Breast epithelium (tissue), 4 donors: ENCODE measurements at regions not wholly inside any gene's neighbourhood (a gene's known extent, or its start where the extent isn't known, plus 50 kb on each side); places are given as distances from the start of the nearest gene placed in this dataset.

Experiments used
- DNase-seq, 2 donors: peaks; one replicate each; pipeline ENCODE4 v3.0.0-alpha.2; 2019; ENCODE audit warnings: low spot score in 2 of 2
- H3K27ac ChIP-seq, 2 donors: fragments of 200-600 bp; sonication (generic) in 1 of 2; one replicate each; pipeline ENCODE4 v1.5.1; 2016 to 2019; ENCODE audit warnings: mild to moderate bottlenecking in 1 of 2
- H3K27me3 ChIP-seq, 2 donors: fragments of 200-600 bp; sonication (generic) in 1 of 2; one replicate each; pipeline versions ENCODE4 v1.5.1 to v1.6.0; 2017 to 2019; ENCODE audit warnings: control low read depth in 1 of 2, mild to moderate bottlenecking in 1 of 2
- H3K36me3 ChIP-seq: fragments of 200-600 bp; one replicate; pipeline ENCODE4 v1.5.1; 2019
- H3K4me1 ChIP-seq, 2 donors: fragments of 200-600 bp; sonication (generic); one replicate each; pipeline ENCODE4 v1.5.1; 2016 to 2019; ENCODE audit warnings: control low read depth in 1 of 2
- H3K4me3 ChIP-seq, 3 donors: fragments of 200-600 bp; sonication (generic); 1 replicate in 2 of 3; 2 replicates in 1 of 3; pipeline ENCODE4 v1.5.1; 2016 to 2019; ENCODE audit warnings: mild to moderate bottlenecking in 3 of 3, moderate library complexity in 2 of 3
- H3K9me3 ChIP-seq, 2 donors: fragments of 200-600 bp; sonication (generic) in 1 of 2; one replicate each; pipeline ENCODE4 v1.5.1; 2016 to 2019; ENCODE audit warnings: control low read depth in 1 of 2
- POLR2A ChIP-seq: fragments of 450-650 bp; IDR thresholded peaks from one replicate; pipeline ENCODE4 v1.6.1; 2016; ENCODE audit warnings: antibody characterized with exemption, mild to moderate bottlenecking, moderate library complexity
- POLR2AphosphoS5 ChIP-seq, 3 donors: sonication (generic); formaldehyde crosslinking; IDR thresholded peaks; one replicate each; pipeline ENCODE4 v1.6.1; 2017; ENCODE audit warnings: antibody characterized with exemption in 3 of 3
- intact Hi-C: fragments of 100-400 bp; cut with DNase I; formaldehyde crosslinking; loops from one replicate; pipeline ENCODE4 v1.15.1; 2023; ENCODE audit warnings: low total_unique reads
- TF ChIP-seq, protein P1 (sequence below), 3 donors: fragments of 450-650 bp; IDR thresholded peaks; one replicate each; pipeline ENCODE4 v1.5.1; 2016 to 2017; ENCODE audit warnings: antibody characterized with exemption in 3 of 3, mild to moderate bottlenecking in 3 of 3, moderate library complexity in 3 of 3

DNA sequence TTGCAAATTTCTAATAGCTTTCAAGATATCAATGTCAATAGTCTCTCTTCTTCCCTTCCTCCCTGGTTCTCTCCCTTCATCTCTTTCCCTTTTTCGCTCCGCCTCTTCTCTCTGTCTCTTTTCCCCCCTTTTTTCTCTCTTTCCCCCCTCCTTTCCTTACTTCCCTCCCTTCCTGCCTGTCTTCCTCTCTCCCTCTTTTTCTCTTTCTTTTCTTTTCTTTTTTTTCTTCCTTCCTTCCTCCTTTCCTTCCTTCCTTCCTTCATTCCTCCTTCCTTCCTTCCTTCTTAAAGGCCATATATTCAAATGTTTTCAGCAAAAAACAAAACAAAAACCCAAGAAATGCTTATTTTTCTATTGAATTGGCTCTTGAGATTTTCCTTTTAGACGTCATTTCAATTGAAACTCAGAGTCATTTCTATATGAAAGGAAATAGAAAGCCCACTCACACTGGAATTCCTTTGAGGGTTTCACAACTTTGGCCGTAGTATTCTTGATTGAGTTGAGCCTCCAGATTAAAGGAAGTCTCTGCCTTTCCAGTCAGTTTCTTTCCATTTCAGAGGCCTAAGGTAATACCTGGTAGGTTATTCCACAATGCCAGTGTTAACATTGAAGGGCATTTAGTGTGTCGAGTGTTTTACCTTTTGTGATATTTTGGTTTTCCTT lies 551.5 kb downstream of the LMO4 start:
- no peaks in the 10 kb centered on the region for H3K27me3 ChIP-seq
- intact Hi-C loops, result no loop called here
- TF ChIP-seq, protein P1, sequence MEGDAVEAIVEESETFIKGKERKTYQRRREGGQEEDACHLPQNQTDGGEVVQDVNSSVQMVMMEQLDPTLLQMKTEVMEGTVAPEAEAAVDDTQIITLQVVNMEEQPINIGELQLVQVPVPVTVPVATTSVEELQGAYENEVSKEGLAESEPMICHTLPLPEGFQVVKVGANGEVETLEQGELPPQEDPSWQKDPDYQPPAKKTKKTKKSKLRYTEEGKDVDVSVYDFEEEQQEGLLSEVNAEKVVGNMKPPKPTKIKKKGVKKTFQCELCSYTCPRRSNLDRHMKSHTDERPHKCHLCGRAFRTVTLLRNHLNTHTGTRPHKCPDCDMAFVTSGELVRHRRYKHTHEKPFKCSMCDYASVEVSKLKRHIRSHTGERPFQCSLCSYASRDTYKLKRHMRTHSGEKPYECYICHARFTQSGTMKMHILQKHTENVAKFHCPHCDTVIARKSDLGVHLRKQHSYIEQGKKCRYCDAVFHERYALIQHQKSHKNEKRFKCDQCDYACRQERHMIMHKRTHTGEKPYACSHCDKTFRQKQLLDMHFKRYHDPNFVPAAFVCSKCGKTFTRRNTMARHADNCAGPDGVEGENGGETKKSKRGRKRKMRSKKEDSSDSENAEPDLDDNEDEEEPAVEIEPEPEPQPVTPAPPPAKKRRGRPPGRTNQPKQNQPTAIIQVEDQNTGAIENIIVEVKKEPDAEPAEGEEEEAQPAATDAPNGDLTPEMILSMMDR (IDR thresholded peaks at IDR 0.05), result no peak
- TF ChIP-seq POLR2AphosphoS5 (IDR thresholded peaks at IDR 0.05), result no peak
- TF ChIP-seq POLR2A, result no peak
- H3K4me1 ChIP-seq, result no peaks in the 10 kb centered on the region
- no peaks in the 10 kb centered on the region for H3K9me3 ChIP-seq
- no peak for DNase-seq
- no peak overlapping the region for H3K27ac ChIP-seq
- H3K4me3 ChIP-seq, result no peak overlapping the region
- no peaks in the 10 kb centered on the region for H3K36me3 ChIP-seq

DNA sequence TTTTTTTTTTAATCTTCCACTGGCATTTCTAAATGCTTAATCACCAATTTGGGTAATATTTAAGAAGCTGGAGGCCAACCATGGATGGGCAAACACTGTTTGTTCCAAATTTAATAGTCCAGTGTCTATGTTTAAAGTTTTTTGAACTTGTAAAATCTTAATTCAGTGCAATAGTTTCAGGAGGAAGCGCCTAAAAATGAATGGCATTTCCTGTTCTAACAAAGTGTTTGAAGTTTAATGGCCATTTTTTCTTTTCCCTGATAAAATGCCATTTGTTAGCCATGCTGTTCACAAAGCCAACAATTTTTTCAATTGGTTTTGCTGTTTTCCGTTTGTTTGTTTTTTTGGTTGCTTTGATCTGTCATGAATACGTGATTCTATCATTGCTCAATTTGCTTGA lies 552.1 kb downstream of the LMO4 start:
- H3K4me1 ChIP-seq, result no peaks in the 10 kb centered on the region
- H3K4me3 ChIP-seq, result no peak overlapping the region
- no peak for DNase-seq
- TF ChIP-seq POLR2A, result no peak
- TF ChIP-seq, protein P1 (IDR thresholded peaks at IDR 0.05), result no peak
- no peak for TF ChIP-seq POLR2AphosphoS5 (IDR thresholded peaks at IDR 0.05)
- no peaks in the 10 kb centered on the region for H3K27me3 ChIP-seq
- no peak overlapping the region for H3K27ac ChIP-seq
- intact Hi-C loops, result no loop called here
- no peaks in the 10 kb centered on the region for H3K36me3 ChIP-seq
- H3K9me3 ChIP-seq, result no peaks in the 10 kb centered on the region

DNA sequence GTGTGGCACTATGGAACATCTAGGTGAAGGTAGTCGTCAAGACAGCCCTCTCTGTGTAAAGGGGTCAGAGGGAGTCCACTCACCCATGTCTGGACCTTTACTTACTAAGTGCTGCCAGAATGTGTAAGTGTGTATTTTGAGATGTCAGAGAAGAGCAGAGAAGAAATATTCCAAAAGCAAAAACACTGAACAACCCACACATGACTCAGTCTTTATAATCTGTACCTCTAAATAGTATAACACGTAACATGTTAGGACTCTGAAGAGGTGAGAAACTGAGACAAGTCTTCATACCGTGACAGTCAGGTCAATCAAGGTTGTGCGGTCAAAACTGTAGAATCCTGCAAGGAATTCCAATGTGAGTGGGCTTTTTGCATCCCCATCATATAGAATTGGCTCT lies 555.2 kb downstream of the LMO4 start:
- H3K27ac ChIP-seq, result no peak overlapping the region
- no peaks in the 10 kb centered on the region for H3K27me3 ChIP-seq
- H3K4me1 ChIP-seq, result no peaks in the 10 kb centered on the region
- DNase-seq, result no peak
- intact Hi-C loops, result no loop called here
- H3K4me3 ChIP-seq, result no peak overlapping the region
- H3K36me3 ChIP-seq, result no peaks in the 10 kb centered on the region
- TF ChIP-seq, protein P1 (IDR thresholded peaks at IDR 0.05), result no peak
- TF ChIP-seq POLR2AphosphoS5 (IDR thresholded peaks at IDR 0.05) (no peak), POLR2A (no peak)
- no peaks in the 10 kb centered on the region for H3K9me3 ChIP-seq

DNA sequence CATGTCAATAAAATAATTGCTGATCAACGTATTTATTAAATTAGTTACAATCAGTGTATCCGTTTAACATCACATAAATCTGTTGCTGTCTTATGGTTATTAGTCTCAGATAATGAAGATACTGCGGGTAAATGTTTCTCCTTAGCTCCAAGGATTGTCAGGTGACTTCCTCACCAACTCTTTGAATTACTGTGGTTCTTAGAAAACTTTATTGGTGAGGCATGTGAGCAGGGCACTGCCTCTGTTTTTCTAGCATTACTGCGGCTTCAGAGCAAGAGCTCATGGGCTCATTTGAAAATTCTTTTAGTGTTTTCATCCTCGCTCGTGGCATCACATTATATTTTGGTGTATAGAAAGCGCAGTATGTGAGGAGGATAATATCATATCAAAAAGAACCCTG lies 555.9 kb downstream of the LMO4 start:
- Histone ChIP-seq H3K9me3 (no peaks in the 10 kb centered on the region), H3K36me3 (no peaks in the 10 kb centered on the region)
- intact Hi-C loops, result no loop called here

DNA sequence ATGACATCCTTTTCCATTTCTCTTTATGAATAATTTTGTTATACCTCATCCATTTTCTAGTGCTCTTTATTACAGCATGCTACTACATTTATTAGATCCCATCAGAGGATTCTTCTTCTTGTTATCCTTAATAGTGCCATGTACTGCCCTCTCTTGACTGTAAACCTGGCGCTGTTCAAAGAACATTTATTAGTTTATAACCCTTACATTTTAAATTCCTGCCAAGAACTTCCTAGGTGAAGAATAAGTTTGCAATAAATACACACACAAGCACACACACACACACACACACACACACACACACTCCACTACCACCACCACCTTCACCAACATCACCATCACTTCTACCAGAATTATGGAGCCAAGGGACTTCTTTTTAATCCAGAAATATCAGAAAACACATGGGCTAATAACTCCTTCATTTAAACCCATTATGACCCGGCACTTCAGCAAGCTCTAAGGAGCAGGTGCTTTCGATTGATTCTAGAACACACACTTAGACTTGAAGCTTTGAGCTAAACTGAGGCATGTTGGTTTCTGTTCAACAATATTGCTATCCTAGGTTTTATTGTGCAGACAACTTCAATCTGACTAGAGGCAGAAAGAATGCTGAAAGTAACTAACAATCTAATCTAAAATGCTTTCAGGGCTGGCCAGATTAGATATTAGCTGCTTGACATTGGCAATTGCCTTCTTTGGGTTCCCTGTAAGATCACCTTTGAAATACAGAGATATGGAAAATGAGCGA lies 556.8 kb downstream of the LMO4 start:
- intact Hi-C loops, result no loop called here
- Histone ChIP-seq H3K27ac (no peak overlapping the region), H3K4me1 (no peaks in the 10 kb centered on the region), H3K4me3 (no peak overlapping the region), H3K27me3 (no peaks in the 10 kb centered on the region), H3K36me3 (no peaks in the 10 kb centered on the region), H3K9me3 (no peaks in the 10 kb centered on the region)
- no peak for DNase-seq
- no peak for TF ChIP-seq POLR2AphosphoS5 (IDR thresholded peaks at IDR 0.05)
- TF ChIP-seq, protein P1 (IDR thresholded peaks at IDR 0.05), result no peak
- TF ChIP-seq POLR2A, result no peak

More for the DNA sequence above, 555.9 kb downstream of the LMO4 start:
- TF ChIP-seq, protein P1 (IDR thresholded peaks at IDR 0.05), result no peak
- TF ChIP-seq POLR2AphosphoS5 (IDR thresholded peaks at IDR 0.05), result no peak
- no peak for TF ChIP-seq POLR2A
- H3K4me1 ChIP-seq, result no peaks in the 10 kb centered on the region
- no peaks in the 10 kb centered on the region for H3K27me3 ChIP-seq
- no peak overlapping the region for H3K27ac ChIP-seq
- no peak for DNase-seq
- no peak overlapping the region for H3K4me3 ChIP-seq
